ENCODE measurements at regions not wholly inside any gene's neighbourhood (a gene's known extent, or its start where the extent isn't known, plus 50 kb on each side); places are given as distances from the start of the nearest gene placed in this dataset.

DNA sequence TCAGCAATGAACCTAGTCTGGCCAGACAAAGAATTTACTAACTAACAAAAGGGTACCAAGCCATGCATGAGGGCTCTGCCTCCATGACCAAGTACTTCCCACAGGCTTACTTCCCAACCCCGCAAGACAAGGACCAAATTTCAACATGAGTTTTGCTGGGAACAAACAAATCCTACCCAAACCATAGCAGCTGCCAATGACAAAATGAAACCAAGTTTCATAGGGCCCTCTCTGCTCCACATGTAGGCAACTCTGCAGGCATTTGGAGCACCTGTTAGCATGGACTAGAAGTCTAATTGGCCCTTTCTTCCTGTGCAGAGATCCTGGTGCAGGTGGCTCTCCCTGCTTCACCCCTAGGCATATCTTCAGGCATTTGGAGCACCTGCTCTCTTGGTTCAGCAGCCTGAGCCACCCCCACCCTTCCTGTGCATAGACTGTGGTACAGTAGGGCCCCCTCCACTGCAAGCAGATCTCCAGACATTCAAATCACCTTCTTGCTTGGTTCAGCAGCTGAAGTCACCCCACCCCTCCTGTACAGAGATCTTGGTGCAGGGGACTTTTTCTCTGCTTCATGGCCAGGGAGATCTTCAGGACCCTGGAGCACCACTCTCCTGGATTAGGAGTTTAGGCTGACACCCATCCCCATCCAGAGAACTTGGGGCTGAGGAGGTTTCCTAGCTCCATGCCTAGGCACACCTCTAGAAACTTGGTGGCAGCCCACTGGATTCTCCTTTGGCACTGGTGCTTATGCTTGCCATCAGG lies 308.7 kb downstream of the RPAP3 start:
- intact Hi-C loops (cut with DNase I; ENCODE audit: low total_unique reads), result loop anchor here (2.0 to 5.0 kb wide), 2 partner anchors 320 to 364 kb away; partner anchors contain the start of genes AMIGO2 and PCED1B
- DNase-seq (no peak), ATAC-seq (no peak)
- no peak overlapping the region for H3K4me3 ChIP-seq
- H3K4me1 ChIP-seq, result peaks cover 0 to 10% of the 10 kb centered on the region in 2 donors
- H3K27me3 ChIP-seq, result no peaks in the 10 kb centered on the region
- no peak overlapping the region for H3K27ac ChIP-seq
- TF ChIP-seq, protein P1, sequence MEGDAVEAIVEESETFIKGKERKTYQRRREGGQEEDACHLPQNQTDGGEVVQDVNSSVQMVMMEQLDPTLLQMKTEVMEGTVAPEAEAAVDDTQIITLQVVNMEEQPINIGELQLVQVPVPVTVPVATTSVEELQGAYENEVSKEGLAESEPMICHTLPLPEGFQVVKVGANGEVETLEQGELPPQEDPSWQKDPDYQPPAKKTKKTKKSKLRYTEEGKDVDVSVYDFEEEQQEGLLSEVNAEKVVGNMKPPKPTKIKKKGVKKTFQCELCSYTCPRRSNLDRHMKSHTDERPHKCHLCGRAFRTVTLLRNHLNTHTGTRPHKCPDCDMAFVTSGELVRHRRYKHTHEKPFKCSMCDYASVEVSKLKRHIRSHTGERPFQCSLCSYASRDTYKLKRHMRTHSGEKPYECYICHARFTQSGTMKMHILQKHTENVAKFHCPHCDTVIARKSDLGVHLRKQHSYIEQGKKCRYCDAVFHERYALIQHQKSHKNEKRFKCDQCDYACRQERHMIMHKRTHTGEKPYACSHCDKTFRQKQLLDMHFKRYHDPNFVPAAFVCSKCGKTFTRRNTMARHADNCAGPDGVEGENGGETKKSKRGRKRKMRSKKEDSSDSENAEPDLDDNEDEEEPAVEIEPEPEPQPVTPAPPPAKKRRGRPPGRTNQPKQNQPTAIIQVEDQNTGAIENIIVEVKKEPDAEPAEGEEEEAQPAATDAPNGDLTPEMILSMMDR (IDR thresholded peaks at IDR 0.05 in 4 of 5, conservative IDR thresholded peaks at IDR 0.05 in 1 of 5), result no peak
- no peak for TF ChIP-seq POLR2A (IDR thresholded peaks at IDR 0.05)
- no peaks in the 10 kb centered on the region for H3K36me3 ChIP-seq
- no peaks in the 10 kb centered on the region for H3K9me3 ChIP-seq
- in situ Hi-C loops (cut with MboI; ENCODE audit: low sequenced_read_pairs in 4 of 4), result loop anchor here in 2 of 4 donors (10.0 kb wide), 1 partner anchor 362 kb away; no protein-coding TSS in a partner anchor

DNA sequence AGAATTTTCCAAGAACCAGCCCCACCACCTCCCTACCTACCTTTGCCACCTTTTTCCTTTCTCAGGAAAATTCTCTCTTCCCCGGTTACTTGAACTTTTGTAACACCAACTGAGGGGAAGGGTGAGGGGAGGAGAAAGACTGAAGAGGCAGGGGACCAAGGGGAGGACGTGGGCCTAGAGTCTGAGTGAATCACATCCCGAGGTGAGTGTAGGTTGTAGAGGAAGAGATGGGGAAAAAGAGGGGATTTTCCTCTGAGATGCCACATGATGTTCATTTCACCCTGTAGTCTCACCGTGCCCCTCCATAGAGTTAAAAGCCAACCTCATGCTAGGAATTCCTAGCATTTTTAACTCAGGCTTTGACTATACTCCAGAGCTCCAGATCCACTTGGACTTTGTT lies 311.8 kb downstream of the RPAP3 start:
- no peak overlapping the region for H3K4me3 ChIP-seq
- H3K27ac ChIP-seq, result no peak overlapping the region
- intact Hi-C loops (cut with DNase I; ENCODE audit: low total_unique reads) (no loop called here), in situ Hi-C loops (cut with MboI; ENCODE audit: low sequenced_read_pairs in 4 of 4) (loop anchor here in 2 of 4 donors (10.0 kb wide), 1 partner anchor 359 kb away; no protein-coding TSS in a partner anchor)
- no peak for ATAC-seq
- no peaks in the 10 kb centered on the region for H3K9me3 ChIP-seq
- H3K4me1 ChIP-seq, result peaks cover 0 to 10% of the 10 kb centered on the region in 2 donors
- TF ChIP-seq, protein P1 (IDR thresholded peaks at IDR 0.05 in 4 of 5, conservative IDR thresholded peaks at IDR 0.05 in 1 of 5), result no peak
- no peak for TF ChIP-seq POLR2A (IDR thresholded peaks at IDR 0.05)
- H3K36me3 ChIP-seq, result no peaks in the 10 kb centered on the region
- no peak for DNase-seq
- no peaks in the 10 kb centered on the region for H3K27me3 ChIP-seq

DNA sequence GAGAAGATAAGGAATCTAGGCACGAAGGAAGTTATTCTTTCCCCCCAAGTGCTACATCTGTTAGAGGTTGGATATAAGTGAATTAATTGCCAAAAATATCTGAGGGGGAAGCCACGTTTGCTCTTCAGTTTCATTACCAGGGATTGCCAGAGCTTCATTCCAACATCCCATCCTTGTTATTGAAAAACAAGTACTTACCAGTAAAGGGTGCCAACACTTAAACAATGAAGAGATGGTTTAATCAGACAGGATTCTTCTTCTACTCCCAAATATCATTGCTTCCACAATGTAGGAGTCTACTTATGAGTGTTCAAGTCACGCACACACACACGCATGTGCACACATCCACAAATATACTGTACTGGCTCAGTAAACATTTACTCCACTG lies 312.4 kb downstream of the RPAP3 start:
- Histone ChIP-seq H3K9me3 (no peaks in the 10 kb centered on the region), H3K27me3 (no peaks in the 10 kb centered on the region), H3K4me1 (peaks cover 0 to 10% of the 10 kb centered on the region in 2 donors), H3K36me3 (no peaks in the 10 kb centered on the region), H3K4me3 (no peak overlapping the region), H3K27ac (no peak overlapping the region)
- TF ChIP-seq POLR2A (IDR thresholded peaks at IDR 0.05), result no peak
- TF ChIP-seq, protein P1 (IDR thresholded peaks at IDR 0.05 in 4 of 5, conservative IDR thresholded peaks at IDR 0.05 in 1 of 5), result no peak
- in situ Hi-C loops (cut with MboI; ENCODE audit: low sequenced_read_pairs in 4 of 4) (loop anchor here in 2 of 4 donors (10.0 kb wide), 1 partner anchor 359 kb away; no protein-coding TSS in a partner anchor), intact Hi-C loops (cut with DNase I; ENCODE audit: low total_unique reads) (no loop called here)
- ATAC-seq (no peak), DNase-seq (no peak)

DNA sequence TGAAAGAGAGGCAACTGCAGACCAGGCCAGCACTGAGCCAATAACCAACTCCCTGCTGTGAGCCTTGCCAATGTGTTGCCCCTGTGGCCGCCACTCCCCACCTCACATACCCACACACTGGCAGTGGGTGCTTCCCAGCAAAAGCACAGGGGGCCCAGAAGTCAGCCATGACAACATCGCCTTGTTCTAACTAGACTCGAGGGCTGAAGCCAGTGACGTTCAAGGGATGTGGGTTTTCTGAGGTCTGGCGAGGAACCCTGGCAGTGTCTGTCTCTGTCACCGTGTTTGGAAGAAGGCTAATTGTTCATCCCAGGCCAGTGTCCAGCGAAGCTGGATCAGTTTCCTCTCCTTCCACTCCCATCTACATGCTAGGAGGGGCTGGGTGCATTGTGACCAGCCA lies 311.8 kb upstream of the AMIGO2 start:
- ATAC-seq (no peak), DNase-seq (no peak)
- no peak overlapping the region for H3K4me3 ChIP-seq
- peaks cover 0 to 10% of the 10 kb centered on the region in 2 donors for H3K4me1 ChIP-seq
- in situ Hi-C loops (cut with MboI; ENCODE audit: low sequenced_read_pairs in 4 of 4) (loop anchor here in 2 of 4 donors (10.0 kb wide), 1 partner anchor 357 kb away; no protein-coding TSS in a partner anchor), intact Hi-C loops (cut with DNase I; ENCODE audit: low total_unique reads) (no loop called here)
- TF ChIP-seq, protein P1 (IDR thresholded peaks at IDR 0.05 in 4 of 5, conservative IDR thresholded peaks at IDR 0.05 in 1 of 5), result no peak
- no peaks in the 10 kb centered on the region for H3K27me3 ChIP-seq
- no peaks in the 10 kb centered on the region for H3K9me3 ChIP-seq
- H3K36me3 ChIP-seq, result no peaks in the 10 kb centered on the region
- no peak overlapping the region for H3K27ac ChIP-seq

All from gastrocnemius medialis (tissue), 4 donors.